Colonic mucosa (tissue), 4 donors: ENCODE measurements at regions not wholly inside any gene's neighbourhood (a gene's known extent, or its start where the extent isn't known, plus 50 kb on each side); places are given as distances from the start of the nearest gene placed in this dataset.
A peak's percentile ranks its signal among the peaks of the same experiment; 100 is the strongest.

Experiments used
- DNase-seq: peaks from one replicate; pipeline ENCODE4 v3.0.0-alpha.2; 2020
- H3K27ac ChIP-seq: fragments of 200-600 bp; one replicate; pipeline ENCODE4 v1.8.0; 2021
- H3K27me3 ChIP-seq: fragments of 200-600 bp; one replicate; pipeline ENCODE4 v1.8.0; 2021
- H3K36me3 ChIP-seq: fragments of 200-600 bp; one replicate; pipeline ENCODE4 v1.8.0; 2021
- H3K4me1 ChIP-seq: fragments of 200-600 bp; one replicate; pipeline ENCODE4 v1.8.0; 2021; ENCODE audit warnings: mild to moderate bottlenecking
- H3K4me3 ChIP-seq: fragments of 200-600 bp; one replicate; pipeline ENCODE4 v1.8.0; 2021
- H3K9ac ChIP-seq, 2 donors: one replicate each; pipeline ENCODE4 v1.7.0; 2013; ENCODE audit warnings: control low read depth in 2 of 2, low read depth in 2 of 2, low read length in 2 of 2
- H3K9me3 ChIP-seq: fragments of 200-600 bp; one replicate; pipeline ENCODE4 v1.8.0; 2021
- CTCF ChIP-seq: fragments of 200-600 bp; IDR thresholded peaks from one replicate; pipeline ENCODE4 v1.8.0; 2022; ENCODE audit warnings: antibody characterized with exemption, mild to moderate bottlenecking
- intact Hi-C: fragments of 100-400 bp; cut with DNase I; formaldehyde crosslinking; loops from one replicate; pipeline ENCODE4 v1.14.1; 2022
- donor health status: healthy.
- donor health status: DM: no; HTN: no; CAD: no.
- donor health status: DM: no; HTN: no; CAD: no.

GRCh38 chr12:115355301-115355700 lies 671.3 kb upstream of the TBX3 start:
- H3K27me3 ChIP-seq: no peaks in the 10 kb centered on the region
- no peak for DNase-seq
- no peak overlapping the region for H3K9ac ChIP-seq
- intact Hi-C loops: no loop called here
- no peaks in the 10 kb centered on the region for H3K36me3 ChIP-seq
- TF ChIP-seq CTCF: no peak
- H3K4me3 ChIP-seq: no peak overlapping the region
- H3K4me1 ChIP-seq: no peaks in the 10 kb centered on the region
- no peaks in the 10 kb centered on the region for H3K9me3 ChIP-seq
- no peak overlapping the region for H3K27ac ChIP-seq

- no peak for TF ChIP-seq CTCF
- no peak overlapping the region for H3K4me3 ChIP-seq
- no peaks in the 10 kb centered on the region for H3K9me3 ChIP-seq
- DNase-seq: peak; percentile 56
- H3K36me3 ChIP-seq: no peaks in the 10 kb centered on the region
- intact Hi-C loops: no loop called here
- H3K27ac ChIP-seq: peak overlapping the region; percentile 56
- peak overlapping the region in 1 of 2 donors; percentile 12 for H3K9ac ChIP-seq
- H3K4me1 ChIP-seq: no peaks in the 10 kb centered on the region
- no peaks in the 10 kb centered on the region for H3K27me3 ChIP-seq
Measured at GRCh38 chr12:115354007-115354890, 670.3 kb upstream of the TBX3 start.

- no peak overlapping the region for H3K27ac ChIP-seq
Measured at GRCh38 chr12:115353467-115353866, 669.5 kb upstream of the TBX3 start.

GRCh38 chr12:115351514-115352077 lies 667.6 kb upstream of the TBX3 start:
- Histone ChIP-seq H3K27ac (no peak overlapping the region), H3K9ac (no peak overlapping the region), H3K4me3 (no peak overlapping the region), H3K9me3 (no peaks in the 10 kb centered on the region), H3K4me1 (no peaks in the 10 kb centered on the region), H3K36me3 (no peaks in the 10 kb centered on the region), H3K27me3 (no peaks in the 10 kb centered on the region)
- no peak for TF ChIP-seq CTCF
- intact Hi-C loops: no loop called here
- no peak for DNase-seq

More at GRCh38 chr12:115353467-115353866, 669.5 kb upstream of the TBX3 start:
- DNase-seq: no peak
- Histone ChIP-seq H3K4me3 (no peak overlapping the region), H3K9ac (no peak overlapping the region), H3K27me3 (no peaks in the 10 kb centered on the region), H3K4me1 (no peaks in the 10 kb centered on the region), H3K36me3 (no peaks in the 10 kb centered on the region), H3K9me3 (no peaks in the 10 kb centered on the region)
- intact Hi-C loops: no loop called here
- no peak for TF ChIP-seq CTCF

GRCh38 chr12:115349711-115350110 lies 665.7 kb upstream of the TBX3 start:
- intact Hi-C loops: no loop called here
- H3K36me3 ChIP-seq: no peaks in the 10 kb centered on the region
- H3K4me3 ChIP-seq: no peak overlapping the region
- H3K27me3 ChIP-seq: no peaks in the 10 kb centered on the region
- no peak for DNase-seq
- TF ChIP-seq CTCF: no peak
- H3K27ac ChIP-seq: no peak overlapping the region
- no peak overlapping the region for H3K9ac ChIP-seq
- no peaks in the 10 kb centered on the region for H3K9me3 ChIP-seq
- no peaks in the 10 kb centered on the region for H3K4me1 ChIP-seq
